GM18909 (cell line): ENCODE measurements at regions not wholly inside any gene's neighbourhood (a gene's known extent, or its start where the extent isn't known, plus 50 kb on each side); places are given as distances from the start of the nearest gene placed in this dataset.

Source experiments
- ATAC-seq: cut with Tn5 transposase; IDR thresholded peaks from one replicate; pipeline ENCODE4 v1.9.1; 2021; ENCODE audit warnings: mild to moderate bottlenecking; ENCODE audit not compliant: unreplicated experiment, poor library complexity

DNA sequence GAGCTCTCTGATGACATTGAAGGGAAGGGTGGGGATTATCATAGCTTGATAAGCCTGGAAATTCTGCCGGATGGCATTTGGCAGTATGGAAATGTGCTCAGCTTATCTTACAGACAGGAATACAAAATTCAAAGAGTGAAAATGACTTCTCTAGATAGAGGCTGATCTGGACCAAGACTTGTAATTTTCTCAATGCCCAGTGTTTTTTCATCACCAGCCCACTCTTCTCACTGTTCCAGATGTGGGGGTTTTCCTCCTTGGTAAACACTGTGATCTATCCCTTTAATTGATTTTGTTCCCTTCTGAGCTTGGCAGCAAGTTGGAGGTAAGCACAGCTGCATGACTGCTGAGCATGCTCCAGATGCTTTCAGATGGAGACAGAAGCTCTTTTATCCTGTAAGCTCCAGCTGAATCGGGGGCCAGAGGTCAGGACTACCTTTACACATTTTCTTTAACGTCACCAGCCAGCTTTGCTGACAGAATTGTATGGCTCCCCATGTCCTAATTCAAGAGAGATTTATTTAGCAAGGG, 287.4 kb upstream of the TCF4 start:
- ATAC-seq = no peak

- no peak for ATAC-seq
These were observed 281.8 kb upstream of the TCF4 start for GRCh38 chr18:55869556-55870501.

DNA sequence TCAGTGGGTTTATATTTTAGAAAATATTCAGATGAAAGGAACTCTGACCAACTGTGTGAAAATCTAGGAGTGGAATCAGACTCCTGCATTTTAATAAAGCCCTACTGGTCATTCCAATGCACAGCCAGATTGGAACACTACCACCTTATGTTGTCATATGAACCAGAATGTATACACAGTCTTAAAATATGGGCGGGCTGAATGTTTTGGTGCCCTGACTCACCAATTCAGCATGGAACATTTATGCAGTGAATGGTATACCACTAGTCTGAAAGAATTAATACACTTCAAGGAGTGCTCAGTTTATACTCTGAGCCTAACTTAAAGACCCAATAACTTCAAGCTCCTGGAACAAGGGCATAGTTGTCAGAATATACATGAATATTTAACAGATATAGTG, 280.9 kb upstream of the TCF4 start:
- ATAC-seq = no peak

DNA sequence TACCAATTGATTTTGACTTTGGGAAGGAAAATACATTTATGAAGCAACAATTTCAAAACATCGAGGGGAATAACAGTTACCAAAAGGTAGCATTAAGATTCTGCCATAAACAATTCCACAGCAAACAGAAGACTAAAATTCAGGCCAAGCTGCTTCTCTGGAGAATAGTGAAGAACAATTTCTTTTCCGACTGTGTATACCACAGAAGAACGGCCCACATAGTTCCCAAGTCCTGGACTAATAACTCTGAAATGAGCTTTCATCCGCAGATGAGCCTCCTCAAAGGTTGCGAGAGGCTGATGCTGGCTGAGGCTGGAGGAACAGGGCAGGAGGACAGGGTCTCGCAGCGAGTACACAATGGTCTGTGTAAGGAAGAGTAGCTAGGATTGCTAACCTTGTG, 278.9 kb upstream of the TCF4 start:
- no peak for ATAC-seq

DNA sequence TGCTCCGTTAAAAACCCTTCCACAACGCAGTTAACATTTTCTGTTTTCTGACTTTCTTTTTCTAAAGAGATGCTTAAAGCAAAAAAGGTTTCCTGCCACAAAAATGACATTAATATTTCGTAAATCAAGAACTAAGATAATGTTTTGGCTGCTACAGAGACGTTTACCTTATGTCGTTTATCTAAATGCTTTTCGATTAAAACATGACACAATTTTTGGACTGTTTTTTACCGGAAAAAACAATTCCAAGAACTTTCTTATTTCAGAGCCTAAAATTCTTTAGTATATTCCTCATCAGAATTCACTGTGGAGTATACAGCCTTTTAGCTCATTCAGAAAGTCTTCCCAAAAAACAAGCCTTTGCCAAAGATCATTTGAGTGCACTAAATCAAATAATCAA, 278.0 kb upstream of the TCF4 start:
- no peak for ATAC-seq

DNA sequence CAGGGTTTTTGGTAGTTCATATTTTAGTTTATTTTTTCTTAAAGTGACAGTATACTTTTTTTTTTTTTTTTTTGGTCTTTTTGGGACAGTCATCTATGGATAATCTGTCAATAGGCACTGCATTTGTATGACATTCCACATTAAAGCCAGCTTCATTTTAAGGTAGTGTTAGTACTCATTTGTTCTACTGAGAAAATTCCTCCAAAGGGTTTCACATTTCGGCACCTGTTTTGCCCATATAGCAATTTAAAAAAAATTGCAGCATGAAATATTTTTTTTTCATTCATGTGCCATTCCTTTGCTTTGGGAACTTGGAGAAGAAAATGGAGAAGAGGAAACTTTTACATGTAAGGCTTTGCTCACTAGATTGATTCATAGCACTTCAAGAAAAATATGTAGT, 276.3 kb upstream of the TCF4 start:
- ATAC-seq = no peak

DNA sequence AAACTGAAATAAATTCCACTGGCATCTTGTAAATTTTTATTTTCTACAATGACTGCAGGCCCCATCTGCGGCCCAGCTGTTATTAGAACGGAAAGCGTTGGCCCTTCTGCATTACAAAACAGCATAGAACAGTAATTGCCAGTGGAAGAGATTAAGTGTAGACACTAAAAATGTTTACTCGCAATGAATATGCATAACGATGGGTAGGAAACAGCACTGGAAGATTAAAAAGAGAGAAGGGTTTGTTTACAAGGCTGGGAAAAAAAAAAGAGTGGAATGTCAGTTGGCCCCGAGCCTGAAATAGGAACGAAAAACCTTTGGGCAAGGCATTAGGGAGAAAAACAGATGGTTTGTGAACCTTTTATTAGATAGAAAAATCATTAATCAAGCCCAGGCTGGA, 275.9 kb upstream of the TCF4 start:
- no peak for ATAC-seq

DNA sequence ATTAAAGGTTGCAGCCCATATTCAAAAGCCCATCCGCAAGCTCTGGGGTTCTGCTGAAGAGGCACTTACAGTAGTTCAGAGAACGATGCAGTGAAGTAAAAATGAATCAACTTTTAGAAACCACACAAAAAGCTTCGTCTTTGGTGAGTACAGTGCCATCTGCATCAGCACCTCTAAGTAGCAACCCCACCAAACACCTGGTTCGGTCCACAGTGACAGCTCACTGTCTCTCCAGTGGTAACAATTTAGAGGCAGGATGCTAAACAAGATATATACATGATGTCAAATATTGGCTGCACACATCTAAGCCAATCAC, 275.4 kb upstream of the TCF4 start:
- ATAC-seq = no peak

DNA sequence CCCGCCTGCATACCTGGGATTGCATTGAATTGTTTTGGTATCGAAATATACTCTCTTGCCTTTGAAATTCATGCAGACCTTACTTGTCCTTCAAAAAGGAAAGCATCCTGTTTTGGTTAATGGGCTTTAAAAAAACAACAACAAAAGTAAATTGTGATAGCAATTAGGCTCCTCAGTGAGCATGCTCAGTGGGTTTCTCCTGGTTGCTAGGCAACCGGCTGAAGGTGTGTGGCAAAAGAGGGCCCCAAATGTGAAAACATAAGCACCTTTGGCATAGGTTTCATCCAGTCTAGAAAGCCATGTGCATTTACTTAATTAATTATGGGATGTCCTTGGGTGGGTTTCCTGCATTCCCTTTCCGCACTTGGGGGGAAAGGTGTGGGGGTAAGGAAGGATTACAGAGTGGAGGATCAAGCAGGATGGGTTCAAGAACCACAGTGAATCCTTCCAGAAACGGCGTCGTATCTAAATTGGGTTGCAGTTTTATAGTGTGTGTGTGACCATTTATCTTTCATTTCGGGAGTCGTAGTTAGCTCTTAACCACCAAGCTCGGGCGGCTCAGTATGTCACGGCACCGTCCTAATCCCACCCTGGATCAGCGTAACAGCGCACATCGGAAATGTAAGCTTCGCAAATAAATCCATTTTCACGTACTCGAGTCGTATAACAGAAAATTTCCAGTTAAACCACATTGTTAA, 274.9 kb upstream of the TCF4 start:
- ATAC-seq = no peak

DNA sequence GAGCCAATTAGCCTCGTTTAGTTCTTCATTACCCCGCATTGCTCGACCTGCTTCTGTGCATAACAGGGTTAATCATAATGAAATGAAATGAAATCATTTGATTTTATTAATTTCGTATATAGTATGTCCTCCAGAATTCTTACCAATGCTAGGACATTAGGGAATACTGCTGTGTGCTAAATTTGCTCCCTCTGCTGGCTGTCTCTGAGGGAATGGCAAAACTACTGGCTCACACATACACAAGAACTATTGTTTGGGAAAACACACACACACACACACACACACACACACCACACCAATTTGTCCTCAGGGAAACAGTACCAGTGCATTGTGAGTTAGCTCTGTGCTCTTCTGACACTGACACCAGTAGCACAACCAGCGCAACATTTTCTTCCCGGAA, 273.3 kb upstream of the TCF4 start:
- ATAC-seq = no peak

GRCh38 chr18:55858661-55859515, 270.9 kb upstream of the TCF4 start:
- ATAC-seq = no peak

GRCh38 chr18:55857956-55858355, 270.0 kb upstream of the TCF4 start:
- no peak for ATAC-seq

- ATAC-seq = no peak
These were observed 269.4 kb upstream of the TCF4 start for GRCh38 chr18:55857409-55857808.

DNA sequence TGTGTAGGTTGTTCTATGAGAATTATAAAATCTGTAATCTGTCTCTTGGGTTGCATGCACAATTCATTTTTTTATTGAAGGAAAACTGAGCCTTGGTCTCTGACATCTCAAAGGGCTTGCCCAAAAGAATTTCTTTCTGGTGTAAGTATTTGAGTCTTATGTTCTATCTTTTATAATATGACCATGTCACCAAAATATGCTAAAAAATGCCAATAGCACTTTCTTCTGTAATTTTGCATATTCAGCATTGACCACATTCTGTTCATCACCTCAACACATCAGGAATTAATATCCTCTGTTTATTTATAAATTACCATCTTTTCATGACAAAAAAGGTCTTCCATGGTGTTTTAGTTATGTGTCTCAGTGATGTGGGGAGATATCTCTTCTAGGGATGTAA, 268.7 kb upstream of the TCF4 start:
- ATAC-seq = no peak

- ATAC-seq = no peak
These were observed 268.2 kb upstream of the TCF4 start for GRCh38 chr18:55856229-55856628.

GRCh38 chr18:55853268-55853667, 265.3 kb upstream of the TCF4 start:
- no peak for ATAC-seq

DNA sequence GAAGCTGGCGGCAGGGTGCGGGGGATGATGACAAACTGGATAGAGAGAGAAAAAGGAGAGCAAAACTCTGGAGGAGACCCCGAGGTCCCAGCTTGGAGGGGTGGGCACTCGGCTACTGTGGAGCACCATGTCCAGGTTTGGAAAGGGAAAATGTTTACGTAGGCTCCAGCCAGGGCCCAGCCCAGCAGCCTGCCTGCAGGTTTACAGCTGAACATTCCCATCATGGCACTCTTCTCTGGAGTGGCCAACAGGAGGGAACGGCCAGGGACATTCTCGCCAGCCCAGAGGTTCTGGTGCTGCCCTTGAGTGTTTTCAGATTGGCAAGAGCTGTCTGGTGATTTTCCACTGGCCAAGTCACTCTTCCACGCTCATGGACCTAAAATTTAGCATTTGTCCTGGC, 262.9 kb upstream of the TCF4 start:
- no peak for ATAC-seq

- ATAC-seq = no peak
These were observed 261.4 kb upstream of the TCF4 start for GRCh38 chr18:55849391-55849790.

GRCh38 chr18:55847960-55848359, 260.0 kb upstream of the TCF4 start:
- no peak for ATAC-seq

- ATAC-seq = no peak
These were observed 257.2 kb upstream of the TCF4 start for GRCh38 chr18:55845221-55845620.

DNA sequence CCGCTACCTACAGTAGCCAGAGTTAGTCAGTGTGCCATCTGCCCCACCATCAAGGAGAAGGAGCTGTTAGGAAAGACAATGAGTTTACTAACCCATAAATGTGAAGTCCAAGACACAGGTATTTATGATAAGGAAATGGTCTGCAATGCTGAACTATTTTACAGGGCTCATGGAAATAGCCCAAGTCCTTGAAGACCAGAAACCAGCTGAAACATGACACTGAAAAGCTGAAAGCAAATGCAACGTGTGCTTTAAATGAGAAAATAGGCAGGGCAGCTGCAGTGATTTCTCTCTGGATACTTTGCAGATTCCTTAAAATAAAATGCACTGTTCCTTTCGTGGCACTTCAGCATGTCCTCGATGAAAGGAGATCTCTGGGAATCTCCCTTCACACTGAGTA, 256.4 kb upstream of the TCF4 start:
- no peak for ATAC-seq
